Lower lobe of right lung (tissue), 2 donors: ENCODE measurements at regions not wholly inside any gene's neighbourhood (a gene's known extent, or its start where the extent isn't known, plus 50 kb on each side); places are given as distances from the start of the nearest gene placed in this dataset.

ENCODE experiments used
- ATAC-seq, 2 donors: fragments of 200-7000 bp; cut with Tn5 transposase; one replicate each; pipeline ENCODE4 v1.9.1; 2020 to 2022; ENCODE audit warnings: mild to moderate bottlenecking in 2 of 2, moderate library complexity in 2 of 2
- DNase-seq: peaks from one replicate; pipeline ENCODE4 v3.0.0-alpha.2; 2020
- H3K27ac ChIP-seq: fragments of 200-600 bp; one replicate; pipeline ENCODE4 v1.8.0; 2022
- H3K27me3 ChIP-seq: fragments of 200-600 bp; one replicate; pipeline ENCODE4 v1.8.0; 2022; ENCODE audit warnings: low read depth
- H3K36me3 ChIP-seq: fragments of 200-600 bp; one replicate; pipeline ENCODE4 v1.8.0; 2022; ENCODE audit warnings: mild to moderate bottlenecking
- H3K4me1 ChIP-seq: fragments of 200-600 bp; one replicate; pipeline ENCODE4 v1.8.0; 2022
- H3K4me3 ChIP-seq: fragments of 200-600 bp; one replicate; pipeline ENCODE4 v1.8.0; 2022; ENCODE audit warnings: mild to moderate bottlenecking
- H3K9me3 ChIP-seq: fragments of 200-600 bp; one replicate; pipeline ENCODE4 v1.8.0; 2022
- CTCF ChIP-seq: fragments of 200-600 bp; IDR thresholded peaks from one replicate; pipeline ENCODE4 v1.8.0; 2022; ENCODE audit warnings: antibody characterized with exemption, mild to moderate bottlenecking
- intact Hi-C: fragments of 100-400 bp; cut with DNase I; formaldehyde crosslinking; loops from one replicate; pipeline ENCODE4 v1.11.0; 2022
- donor health status: DM: no; HTN: yes; CAD: no; lungs with severe emphysema.

DNA sequence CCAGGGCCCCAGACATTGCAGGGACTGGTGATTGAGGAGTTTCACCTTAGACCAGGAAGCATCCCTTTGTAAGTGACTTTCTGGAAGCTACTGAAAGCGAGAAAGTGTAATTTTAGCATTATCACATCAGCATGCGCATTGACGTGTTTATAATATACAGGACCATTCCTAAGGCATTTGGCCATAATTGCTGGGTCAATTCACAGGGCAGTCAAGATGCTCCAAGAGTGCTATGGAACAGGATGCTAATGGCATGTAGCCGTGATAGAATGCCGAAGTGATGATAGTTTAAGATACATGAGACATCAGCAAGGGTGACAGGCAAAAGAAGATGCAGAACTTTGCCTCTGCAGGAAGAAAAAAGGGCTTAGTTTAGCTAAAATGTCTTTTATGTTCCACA is 347.6 kb upstream of the NBEA start:
- TF ChIP-seq CTCF, result no peak
- Histone ChIP-seq H3K4me1 (no peaks in the 10 kb centered on the region), H3K9me3 (no peaks in the 10 kb centered on the region), H3K27ac (no peak overlapping the region), H3K27me3 (no peaks in the 10 kb centered on the region), H3K36me3 (no peaks in the 10 kb centered on the region), H3K4me3 (no peak overlapping the region)
- intact Hi-C loops, result no loop called here
- no peak for ATAC-seq
- DNase-seq, result no peak

- no peak for ATAC-seq
Observed at GRCh38 chr13:34608331-34608730, 333.7 kb upstream of the NBEA start.

DNA sequence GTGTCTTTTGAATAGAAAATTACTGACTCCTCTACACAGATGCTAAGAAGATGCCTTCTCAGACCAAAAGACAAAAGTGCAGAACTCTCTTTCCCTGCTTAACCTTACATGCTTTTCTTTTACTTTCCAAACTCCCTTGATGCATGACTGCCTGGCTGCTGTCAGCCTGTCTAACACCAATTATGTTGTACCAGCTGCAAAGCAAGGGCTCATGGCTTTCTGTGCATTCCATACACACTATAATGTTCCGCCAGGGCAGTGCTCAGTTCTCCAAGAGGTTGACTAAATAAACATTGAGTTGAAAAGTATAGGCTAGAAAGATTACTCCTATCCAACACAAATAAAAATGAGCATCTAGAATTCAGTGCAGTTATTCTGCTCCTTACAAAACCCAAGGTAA is 330.4 kb upstream of the NBEA start:
- Histone ChIP-seq H3K27me3 (no peaks in the 10 kb centered on the region), H3K4me3 (no peak overlapping the region), H3K27ac (no peak overlapping the region), H3K36me3 (no peaks in the 10 kb centered on the region), H3K4me1 (no peaks in the 10 kb centered on the region), H3K9me3 (no peaks in the 10 kb centered on the region)
- DNase-seq (no peak), ATAC-seq (no peak)
- no peak for TF ChIP-seq CTCF
- intact Hi-C loops, result no loop called here

More at GRCh38 chr13:34608331-34608730, 333.7 kb upstream of the NBEA start:
- H3K27ac ChIP-seq, result no peak overlapping the region
- intact Hi-C loops, result no loop called here
- no peaks in the 10 kb centered on the region for H3K9me3 ChIP-seq
- no peaks in the 10 kb centered on the region for H3K4me1 ChIP-seq
- no peaks in the 10 kb centered on the region for H3K36me3 ChIP-seq
- DNase-seq, result no peak
- H3K27me3 ChIP-seq, result no peaks in the 10 kb centered on the region
- no peak for TF ChIP-seq CTCF
- no peak overlapping the region for H3K4me3 ChIP-seq

- no peaks in the 10 kb centered on the region for H3K36me3 ChIP-seq
- H3K27me3 ChIP-seq, result no peaks in the 10 kb centered on the region
- H3K9me3 ChIP-seq, result no peaks in the 10 kb centered on the region
- H3K27ac ChIP-seq, result no peak overlapping the region
- H3K4me3 ChIP-seq, result no peak overlapping the region
- no peak for TF ChIP-seq CTCF
- no peak for DNase-seq
- no peak for ATAC-seq
- intact Hi-C loops, result no loop called here
- H3K4me1 ChIP-seq, result no peaks in the 10 kb centered on the region
Observed at GRCh38 chr13:34617473-34618083, 324.5 kb upstream of the NBEA start.

GRCh38 chr13:34618654-34619053 is 323.4 kb upstream of the NBEA start:
- intact Hi-C loops, result no loop called here
- H3K36me3 ChIP-seq, result no peaks in the 10 kb centered on the region
- no peaks in the 10 kb centered on the region for H3K4me1 ChIP-seq
- ATAC-seq (no peak), DNase-seq (no peak)
- H3K27ac ChIP-seq, result no peak overlapping the region
- H3K4me3 ChIP-seq, result no peak overlapping the region
- H3K27me3 ChIP-seq, result no peaks in the 10 kb centered on the region
- H3K9me3 ChIP-seq, result no peaks in the 10 kb centered on the region
- TF ChIP-seq CTCF, result no peak

- no peak overlapping the region for H3K27ac ChIP-seq
- no peaks in the 10 kb centered on the region for H3K36me3 ChIP-seq
- no peaks in the 10 kb centered on the region for H3K9me3 ChIP-seq
- intact Hi-C loops, result no loop called here
- DNase-seq, result no peak
- no peak for TF ChIP-seq CTCF
- no peaks in the 10 kb centered on the region for H3K4me1 ChIP-seq
- no peaks in the 10 kb centered on the region for H3K27me3 ChIP-seq
- no peak for ATAC-seq
- H3K4me3 ChIP-seq, result no peak overlapping the region
Observed at GRCh38 chr13:34619326-34619725, 322.7 kb upstream of the NBEA start.
